ENCODE measurements at regions not wholly inside any gene's neighbourhood (a gene's known extent, or its start where the extent isn't known, plus 50 kb on each side); places are given as distances from the start of the nearest gene placed in this dataset.
"Not testable (repeated sequence)": the region's sequence is repeated elsewhere in the genome, so short reads cannot be mapped to it uniquely, and the experiment has no call there.

DNA sequence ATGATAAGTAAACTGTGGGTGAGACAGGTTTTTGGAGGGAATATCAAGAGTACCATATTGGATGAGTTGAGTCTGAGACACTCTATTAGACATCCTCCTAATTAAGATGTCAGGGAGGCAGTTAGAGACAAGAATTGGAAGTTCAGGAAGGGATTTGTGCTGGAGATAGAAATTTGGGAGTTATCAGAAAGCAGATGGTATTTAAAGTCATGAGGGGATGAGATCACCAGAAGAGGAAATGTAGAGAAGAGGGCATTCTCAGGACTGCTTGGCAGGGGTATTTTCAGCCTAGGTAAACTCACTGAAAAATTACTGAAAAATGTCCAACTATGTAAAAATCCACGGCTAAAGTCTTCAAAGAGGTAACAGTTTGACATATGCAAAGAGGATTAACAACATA, 161.6 kb upstream of the PGRMC2 start:
- Histone ChIP-seq H3K4me1 (ENCODE audit: insufficient read depth, low read length, poor library complexity, severe bottlenecking) (no peaks in the 10 kb centered on the region), H3K4me2 (ENCODE audit: low read length) (no peak overlapping the region), H4K20me1 (ENCODE audit: insufficient read depth, low read length) (no peaks in the 10 kb centered on the region), H3K4me3 (ENCODE audit: low read depth, low read length, poor library complexity, severe bottlenecking) (no peak overlapping the region), H3K36me3 (ENCODE audit: insufficient read depth, low read length) (no peaks in the 10 kb centered on the region), H3K27ac (ENCODE audit: low read depth, low read length, poor library complexity, severe bottlenecking) (no peak overlapping the region), H3K9me2 (ENCODE audit: insufficient read depth, low read length) (no peaks in the 10 kb centered on the region), H3K9me3 (ENCODE audit: low read length) (no peaks in the 10 kb centered on the region), H3K79me2 (ENCODE audit: insufficient read depth, low read depth, low read length) (no peaks in the 10 kb centered on the region), H2AFZ (ENCODE audit: low read length) (no peak overlapping the region)
- ChIA-PET POLR2A (no interaction called here), CTCF (ENCODE audit: unreplicated experiment) (no interaction called here)
- no peak for TF ChIP-seq EZH2phosphoT487 (IDR thresholded peaks at IDR 0.05; ENCODE audit: borderline replicate concordance, low read depth, low read length)
- TF ChIP-seq, protein P1, sequence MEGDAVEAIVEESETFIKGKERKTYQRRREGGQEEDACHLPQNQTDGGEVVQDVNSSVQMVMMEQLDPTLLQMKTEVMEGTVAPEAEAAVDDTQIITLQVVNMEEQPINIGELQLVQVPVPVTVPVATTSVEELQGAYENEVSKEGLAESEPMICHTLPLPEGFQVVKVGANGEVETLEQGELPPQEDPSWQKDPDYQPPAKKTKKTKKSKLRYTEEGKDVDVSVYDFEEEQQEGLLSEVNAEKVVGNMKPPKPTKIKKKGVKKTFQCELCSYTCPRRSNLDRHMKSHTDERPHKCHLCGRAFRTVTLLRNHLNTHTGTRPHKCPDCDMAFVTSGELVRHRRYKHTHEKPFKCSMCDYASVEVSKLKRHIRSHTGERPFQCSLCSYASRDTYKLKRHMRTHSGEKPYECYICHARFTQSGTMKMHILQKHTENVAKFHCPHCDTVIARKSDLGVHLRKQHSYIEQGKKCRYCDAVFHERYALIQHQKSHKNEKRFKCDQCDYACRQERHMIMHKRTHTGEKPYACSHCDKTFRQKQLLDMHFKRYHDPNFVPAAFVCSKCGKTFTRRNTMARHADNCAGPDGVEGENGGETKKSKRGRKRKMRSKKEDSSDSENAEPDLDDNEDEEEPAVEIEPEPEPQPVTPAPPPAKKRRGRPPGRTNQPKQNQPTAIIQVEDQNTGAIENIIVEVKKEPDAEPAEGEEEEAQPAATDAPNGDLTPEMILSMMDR (conservative IDR thresholded peaks at IDR 0.05; ENCODE audit: low read length): no peak
- DNase-seq (ENCODE audit: low spot score): no peak
- no TSS peak for BruUV-seq (replicated peaks)
- intact Hi-C loops (cut with micrococcal nuclease; ENCODE audit: unreplicated experiment): no loop called here

DNA sequence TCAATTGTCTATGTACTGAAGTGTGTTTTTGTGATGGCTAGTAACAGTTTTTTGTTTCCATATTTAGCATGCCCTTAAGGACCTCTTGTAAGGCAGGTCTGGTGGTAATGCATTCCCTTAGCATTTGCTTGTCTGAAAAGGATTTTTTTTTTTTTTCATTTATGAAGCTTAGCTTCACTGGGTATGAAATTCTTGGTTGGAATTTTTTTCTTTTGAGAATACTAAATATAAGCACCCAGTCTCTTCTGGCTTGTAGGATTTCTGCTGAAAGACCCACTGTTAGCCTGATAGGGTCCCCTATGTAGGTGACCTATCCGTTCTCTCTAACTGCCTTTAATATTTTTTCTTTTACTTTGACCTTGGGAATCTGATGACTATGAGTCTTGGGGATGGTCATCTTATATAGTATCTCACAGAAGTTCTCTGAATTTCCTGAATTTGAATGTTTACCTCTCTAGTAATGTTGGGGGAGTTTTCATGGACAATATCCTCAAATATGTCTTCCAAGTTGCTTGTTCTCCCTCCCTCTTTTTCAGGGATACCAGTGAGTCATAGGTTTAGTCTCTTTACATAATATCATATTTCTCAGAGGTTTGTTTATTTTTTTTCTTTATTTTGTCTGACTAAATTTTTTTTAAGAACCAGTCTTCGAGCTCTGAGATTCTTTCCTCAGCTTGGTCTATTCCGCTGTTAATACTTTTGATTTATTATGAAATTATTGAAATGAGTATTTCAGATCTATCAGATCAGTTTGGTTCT, 157.1 kb upstream of the PGRMC2 start:
- Histone ChIP-seq H3K27ac (ENCODE audit: low read depth, low read length, poor library complexity, severe bottlenecking) (no peak overlapping the region), H2AFZ (ENCODE audit: low read length) (no peak overlapping the region), H3K9me3 (ENCODE audit: low read length) (no peaks in the 10 kb centered on the region), H3K9me2 (ENCODE audit: insufficient read depth, low read length) (no peaks in the 10 kb centered on the region), H3K79me2 (ENCODE audit: insufficient read depth, low read depth, low read length) (no peaks in the 10 kb centered on the region), H3K4me3 (ENCODE audit: low read depth, low read length, poor library complexity, severe bottlenecking) (no peak overlapping the region), H4K20me1 (ENCODE audit: insufficient read depth, low read length) (no peaks in the 10 kb centered on the region), H3K36me3 (ENCODE audit: insufficient read depth, low read length) (no peaks in the 10 kb centered on the region), H3K4me2 (ENCODE audit: low read length) (no peak overlapping the region), H3K4me1 (ENCODE audit: insufficient read depth, low read length, poor library complexity, severe bottlenecking) (no peaks in the 10 kb centered on the region)
- intact Hi-C loops (cut with micrococcal nuclease; ENCODE audit: unreplicated experiment): no loop called here
- CTCF ChIA-PET (ENCODE audit: unreplicated experiment): no interaction called here
- no TSS peak for BruUV-seq (replicated peaks)
- TF ChIP-seq EZH2phosphoT487 (IDR thresholded peaks at IDR 0.05; ENCODE audit: borderline replicate concordance, low read depth, low read length): no peak
- TF ChIP-seq, protein P1 (conservative IDR thresholded peaks at IDR 0.05; ENCODE audit: low read length): no peak
- POLR2A ChIA-PET: no interaction called here
- DNase-seq (ENCODE audit: low spot score): no peak

DNA sequence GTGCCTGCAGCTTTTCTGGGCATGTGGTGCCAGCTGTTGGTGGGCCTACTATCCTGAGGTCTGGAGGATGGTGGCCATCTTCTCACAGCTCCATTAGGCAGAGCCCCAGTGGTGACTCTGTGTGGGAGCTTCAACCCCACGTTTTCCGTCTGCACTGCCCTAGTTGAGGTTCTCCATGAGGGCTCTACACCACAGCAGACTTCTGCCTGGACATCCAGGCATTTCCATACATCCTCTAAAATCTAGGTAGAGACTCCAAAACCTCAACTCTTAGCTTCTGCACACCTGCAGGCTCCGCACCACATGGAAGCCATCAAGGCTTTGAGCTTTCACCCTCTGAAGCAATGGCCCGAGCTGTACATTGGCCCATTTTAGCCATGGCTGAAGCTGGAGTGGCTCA, 153.3 kb upstream of the PGRMC2 start:
- DNase-seq (ENCODE audit: low spot score): no peak
- H3K9me3 ChIP-seq (ENCODE audit: low read length): 0 out of 2 replicates have a peak, but pooled peaks cover 4% of the 10 kb centered on the region
- H3K79me2 ChIP-seq (ENCODE audit: insufficient read depth, low read depth, low read length): no peaks in the 10 kb centered on the region
- no peak overlapping the region for H3K4me2 ChIP-seq (ENCODE audit: low read length)
- H2AFZ ChIP-seq (ENCODE audit: low read length): no peak overlapping the region
- H3K36me3 ChIP-seq (ENCODE audit: insufficient read depth, low read length): no peaks in the 10 kb centered on the region
- intact Hi-C loops (cut with micrococcal nuclease; ENCODE audit: unreplicated experiment): no loop called here
- no peaks in the 10 kb centered on the region for H3K9me2 ChIP-seq (ENCODE audit: insufficient read depth, low read length)
- POLR2A ChIA-PET: no interaction called here
- BruUV-seq (replicated peaks): no TSS peak
- H3K4me3 ChIP-seq (ENCODE audit: low read depth, low read length, poor library complexity, severe bottlenecking): no peak overlapping the region
- TF ChIP-seq, protein P1 (conservative IDR thresholded peaks at IDR 0.05; ENCODE audit: low read length): no peak
- TF ChIP-seq EZH2phosphoT487 (IDR thresholded peaks at IDR 0.05; ENCODE audit: borderline replicate concordance, low read depth, low read length): no peak
- H3K4me1 ChIP-seq (ENCODE audit: insufficient read depth, low read length, poor library complexity, severe bottlenecking): no peaks in the 10 kb centered on the region
- H3K27ac ChIP-seq (ENCODE audit: low read depth, low read length, poor library complexity, severe bottlenecking): no peak overlapping the region
- CTCF ChIA-PET (ENCODE audit: unreplicated experiment): no interaction called here
- no peaks in the 10 kb centered on the region for H4K20me1 ChIP-seq (ENCODE audit: insufficient read depth, low read length)

DNA sequence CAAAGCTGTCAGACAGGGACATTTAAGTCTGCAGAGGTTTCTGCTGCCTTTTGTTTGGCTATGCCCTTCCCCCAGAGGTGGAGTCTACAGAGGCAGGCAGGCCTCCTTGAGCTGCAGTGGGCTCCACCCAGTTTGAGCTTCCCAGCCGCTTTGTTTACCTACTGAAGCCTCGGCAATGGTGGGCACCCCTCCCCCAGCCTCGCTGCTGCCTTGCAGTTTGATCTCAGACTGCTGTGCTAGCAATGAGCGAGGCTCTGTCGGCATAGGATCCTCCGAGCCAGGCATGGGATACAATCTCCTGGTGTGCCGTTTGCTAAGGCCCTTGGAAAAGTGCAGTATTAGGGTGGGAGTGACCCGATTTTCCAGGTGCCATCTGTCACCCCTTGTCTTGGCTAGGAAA, 149.4 kb upstream of the PGRMC2 start:
- DNase-seq (ENCODE audit: low spot score); H3K4me1 ChIP-seq (ENCODE audit: insufficient read depth, low read length, poor library complexity, severe bottlenecking); intact Hi-C loops (cut with micrococcal nuclease; ENCODE audit: unreplicated experiment); H3K4me3 ChIP-seq (ENCODE audit: low read depth, low read length, poor library complexity, severe bottlenecking); H3K79me2 ChIP-seq (ENCODE audit: insufficient read depth, low read depth, low read length); H3K9me2 ChIP-seq (ENCODE audit: insufficient read depth, low read length); H3K36me3 ChIP-seq (ENCODE audit: insufficient read depth, low read length); POLR2A ChIA-PET; H2AFZ ChIP-seq (ENCODE audit: low read length); H3K4me2 ChIP-seq (ENCODE audit: low read length); BruUV-seq (replicated peaks); CTCF ChIA-PET (ENCODE audit: unreplicated experiment); H3K27ac ChIP-seq (ENCODE audit: low read depth, low read length, poor library complexity, severe bottlenecking); H4K20me1 ChIP-seq (ENCODE audit: insufficient read depth, low read length); H3K9me3 ChIP-seq (ENCODE audit: low read length): not testable (repeated sequence)
